Endothelial cell of umbilical vein (primary cell): ENCODE measurements at regions not wholly inside any gene's neighbourhood (a gene's known extent, or its start where the extent isn't known, plus 50 kb on each side); places are given as distances from the start of the nearest gene placed in this dataset.

ENCODE experiments used
- BruUV-seq: library from RNA; stranded (reverse); fragments of 400-500 nt; replicated peaks from 2 replicates; lab custom pipeline; 2021; lab: Mats Ljungman, UMichigan
- CTCF ChIA-PET: fragments of 300-600, 350-600 bp; sonication (Branson Sonifier 250); formaldehyde crosslinking; loops from one replicate; lab custom pipeline; 2021; ENCODE audit warnings: antibody characterized with exemption, inconsistent platforms; lab: Charles Lee
- POLR2A ChIA-PET: fragments of 300-600, 350-600 bp; sonication (Branson Sonifier 250); formaldehyde crosslinking; loops from one replicate; lab custom pipeline; 2021; ENCODE audit warnings: antibody characterized with exemption, inconsistent platforms; lab: Charles Lee
- DNase-seq: peaks from one replicate; pipeline ENCODE4 v3.0.0-alpha.2; 2011; ENCODE audit warnings: low read depth, low spot score
- FAIRE-seq: peaks from 2 replicates; lab custom pipeline; 2011; peaks lifted over from hg19 to GRCh38; lab: Jason Lieb, UNC
- H2AFZ ChIP-seq: 2 replicates; pipeline ENCODE4 v1.6.0; 2012; ENCODE audit warnings: low read depth, low read length, control low read depth, inconsistent platforms
- H3K27ac ChIP-seq: 2 replicates; pipeline ENCODE4 v1.5.1; 2011; ENCODE audit warnings: low read depth, mild to moderate bottlenecking, control low read depth, low read length, moderate library complexity; ENCODE audit not compliant: insufficient read depth
- H3K27me3 ChIP-seq, 2 experiments: 2 replicates each; pipeline versions ENCODE4 v1.6.0 to v1.6.1; 2011; ENCODE audit warnings: low read length in 2 of 2, mixed read lengths in 1 of 2; ENCODE audit not compliant: control insufficient read depth in 2 of 2, insufficient read depth in 2 of 2
- H3K36me3 ChIP-seq, 2 experiments: 2 replicates in 1 of 2; 3 replicates in 1 of 2; pipeline ENCODE4 v1.5.1; 2011; ENCODE audit warnings: low read length in 2 of 2, mild to moderate bottlenecking in 1 of 2, moderate library complexity in 1 of 2; ENCODE audit not compliant: control insufficient read depth in 2 of 2, insufficient read depth in 2 of 2; ENCODE audit errors: extremely low read depth in 1 of 2
- H3K4me1 ChIP-seq: 3 replicates; pipeline ENCODE4 v1.5.1; 2011; ENCODE audit warnings: mild to moderate bottlenecking, low read length; ENCODE audit not compliant: control insufficient read depth, insufficient read depth; ENCODE audit errors: extremely low read depth
- H3K4me2 ChIP-seq: 2 replicates; pipeline ENCODE4 v1.6.1; 2011; ENCODE audit warnings: low read length, control low read depth, mixed read lengths; ENCODE audit not compliant: insufficient read depth
- H3K4me3 ChIP-seq, 3 experiments: fragments of 200-600 bp in 1 of 3; sonication (generic), shearing (Covaris generic) in 1 of 3; replicated peaks in 1 of 3; 2 replicates each; pipeline ENCODE4 v1.5.1; 2011 to 2016; ENCODE audit warnings: control low read depth in 3 of 3, low read length in 3 of 3, mild to moderate bottlenecking in 2 of 3, inconsistent platforms in 1 of 3, low read depth in 1 of 3, moderate library complexity in 1 of 3; ENCODE audit not compliant: insufficient read depth in 1 of 3
- H3K79me2 ChIP-seq: 2 replicates; pipeline ENCODE4 v1.6.0; 2012; ENCODE audit warnings: low read length, inconsistent platforms; ENCODE audit not compliant: control insufficient read depth, insufficient read depth
- H3K9ac ChIP-seq: replicated peaks from 2 replicates; pipeline ENCODE3; 2011; ENCODE audit warnings: low read length, control low read depth; ENCODE audit not compliant: insufficient read depth; ENCODE audit errors: extremely low read depth
- H3K9me1 ChIP-seq: replicated peaks from 3 replicates; pipeline ENCODE4 v1.6.0; 2011; ENCODE audit warnings: mild to moderate bottlenecking, low read length; ENCODE audit not compliant: control insufficient read depth, insufficient read depth; ENCODE audit errors: extremely low read depth
- H3K9me3 ChIP-seq: replicated peaks from 2 replicates; pipeline ENCODE4 v1.5.1; 2012; ENCODE audit warnings: low read length, inconsistent platforms; ENCODE audit not compliant: control insufficient read depth, insufficient read depth
- H4K20me1 ChIP-seq: replicated peaks from 2 replicates; pipeline ENCODE3; 2011; ENCODE audit warnings: mild to moderate bottlenecking, low read length; ENCODE audit not compliant: control insufficient read depth, insufficient read depth; ENCODE audit errors: extremely low read depth
- CTCF ChIP-seq, 2 donors: IDR thresholded peaks; 1 replicate in 1 of 2; 2 replicates in 1 of 2; pipeline ENCODE4 v1.5.1; 2011; ENCODE audit warnings: low read length in 2 of 2, mild to moderate bottlenecking in 2 of 2, moderate library complexity in 2 of 2, control low read depth in 1 of 2, inconsistent platforms in 1 of 2, low read depth in 1 of 2; ENCODE audit not compliant: insufficient read depth in 1 of 2; ENCODE audit errors: extremely low read depth in 1 of 2
- EZH2 ChIP-seq: IDR thresholded peaks from 2 replicates; pipeline ENCODE4 v1.6.1; 2012; ENCODE audit warnings: borderline replicate concordance, low read depth, mild to moderate bottlenecking, moderate library complexity, low read length, inconsistent platforms; ENCODE audit not compliant: severe bottlenecking
- FOS ChIP-seq: IDR thresholded peaks from 2 replicates; pipeline ENCODE4 v1.6.1; 2011; ENCODE audit warnings: mild to moderate bottlenecking, low read length, moderate library complexity, borderline replicate concordance; ENCODE audit not compliant: insufficient read depth
- GATA2 ChIP-seq: IDR thresholded peaks from 2 replicates; pipeline ENCODE4 v1.7.0; 2011; ENCODE audit warnings: low read depth, mild to moderate bottlenecking, moderate library complexity, mixed read lengths, low read length; ENCODE audit not compliant: insufficient read length, insufficient read depth
- JUN ChIP-seq: IDR thresholded peaks from 2 replicates; pipeline ENCODE4 v1.6.1; 2011; ENCODE audit warnings: borderline replicate concordance, low read depth; ENCODE audit not compliant: insufficient read length, insufficient read depth
- MAX ChIP-seq: IDR thresholded peaks from 2 replicates; pipeline ENCODE4 v1.6.1; 2011; ENCODE audit not compliant: insufficient read depth, insufficient read length
- MYC ChIP-seq: IDR thresholded peaks from one replicate; pipeline ENCODE4 v1.6.1; 2011; ENCODE audit warnings: mild to moderate bottlenecking, low read depth, low read length
- POLR2A ChIP-seq: IDR thresholded peaks from 2 replicates; pipeline ENCODE4 v1.6.1; 2012; ENCODE audit warnings: low read depth, mild to moderate bottlenecking, control low read depth, low read length
- POLR2AphosphoS5 ChIP-seq: IDR thresholded peaks from 2 replicates; pipeline ENCODE4 v1.6.1; 2012; ENCODE audit warnings: low read depth, mild to moderate bottlenecking, control low read depth, low read length, moderate library complexity; ENCODE audit not compliant: insufficient read depth
- dilution Hi-C: fragments of 300-500 bp; cut with MboI; formaldehyde crosslinking; loops from one replicate; pipeline ENCODE4 v1.15.0; 2019; ENCODE audit warnings: low sequenced_read_pairs; ENCODE audit not compliant: extremely low pct_ligation_motif_present
- intact Hi-C: fragments of 100-400 bp; cut with micrococcal nuclease; formaldehyde crosslinking; loops from one replicate; pipeline ENCODE4 v1.10.0; 2022

GRCh38 chr22:47471406-47471805 is 709.0 kb downstream of the TBC1D22A start:
- ChIA-PET POLR2A (no interaction called here), CTCF (no interaction called here)
- Histone ChIP-seq H2AFZ (no peak overlapping the region), H3K27me3 (no peaks in the 10 kb centered on the region), H3K36me3 (no peaks in the 10 kb centered on the region), H3K4me3 (no peak overlapping the region), H3K9ac (no peak overlapping the region), H3K9me1 (no peaks in the 10 kb centered on the region), H4K20me1 (no peaks in the 10 kb centered on the region), H3K4me1 (no peaks in the 10 kb centered on the region), H3K79me2 (no peaks in the 10 kb centered on the region), H3K27ac (no peak overlapping the region), H3K4me2 (no peak overlapping the region), H3K9me3 (no peaks in the 10 kb centered on the region)
- BruUV-seq: no TSS peak
- no peak for TF ChIP-seq FOS
- TF ChIP-seq POLR2A: no peak
- TF ChIP-seq GATA2: no peak
- TF ChIP-seq CTCF (IDR thresholded peaks at IDR 0.05; ENCODE audit: extremely low read depth in 1 of 2, insufficient read depth in 1 of 2, low read depth in 1 of 2, low read length in 2 of 2): no peak
- TF ChIP-seq JUN: no peak
- TF ChIP-seq MAX: no peak
- no peak for TF ChIP-seq POLR2AphosphoS5
- no peak for TF ChIP-seq MYC
- no peak for TF ChIP-seq EZH2
- FAIRE-seq (no peak), DNase-seq (no peak)
- intact Hi-C loops (no loop called here), dilution Hi-C loops (no loop called here)
